Mesothelial cell of epicardium (in vitro differentiated cells): ENCODE measurements at regions not wholly inside any gene's neighbourhood (a gene's known extent, or its start where the extent isn't known, plus 50 kb on each side); places are given as distances from the start of the nearest gene placed in this dataset.

ENCODE experiments used
- DNase-seq, 2 experiments: peaks; one replicate each; pipeline ENCODE4 v3.0.0; 2021; ENCODE audit warnings: low spot score in 2 of 2; ENCODE audit not compliant: unreplicated experiment in 2 of 2
- H3K27ac Mint-ChIP-seq: 2 replicates; pipeline ENCODE4 v1.8.0; 2021; ENCODE audit warnings: mixed read lengths
- H3K27me3 Mint-ChIP-seq: 2 replicates; pipeline ENCODE4 v1.8.0; 2021; ENCODE audit warnings: low read depth, mixed read lengths
- H3K36me3 Mint-ChIP-seq: 2 replicates; pipeline ENCODE4 v1.8.0; 2021; ENCODE audit warnings: mixed read lengths
- H3K4me1 Mint-ChIP-seq: 2 replicates; pipeline ENCODE4 v1.8.0; 2021; ENCODE audit warnings: mixed read lengths
- H3K4me3 Mint-ChIP-seq: 2 replicates; pipeline ENCODE4 v1.8.0; 2021; ENCODE audit warnings: mild to moderate bottlenecking, moderate library complexity, mixed read lengths
- H3K9me3 Mint-ChIP-seq: 2 replicates; pipeline ENCODE4 v1.8.0; 2021; ENCODE audit warnings: mixed read lengths
- TF ChIP-seq, protein P1 (sequence below): fragments of 200-600 bp; sonication (generic); IDR thresholded peaks from one replicate; pipeline ENCODE4 v1.5.0; 2021; ENCODE audit warnings: antibody characterized with exemption; ENCODE audit not compliant: unreplicated experiment

DNA sequence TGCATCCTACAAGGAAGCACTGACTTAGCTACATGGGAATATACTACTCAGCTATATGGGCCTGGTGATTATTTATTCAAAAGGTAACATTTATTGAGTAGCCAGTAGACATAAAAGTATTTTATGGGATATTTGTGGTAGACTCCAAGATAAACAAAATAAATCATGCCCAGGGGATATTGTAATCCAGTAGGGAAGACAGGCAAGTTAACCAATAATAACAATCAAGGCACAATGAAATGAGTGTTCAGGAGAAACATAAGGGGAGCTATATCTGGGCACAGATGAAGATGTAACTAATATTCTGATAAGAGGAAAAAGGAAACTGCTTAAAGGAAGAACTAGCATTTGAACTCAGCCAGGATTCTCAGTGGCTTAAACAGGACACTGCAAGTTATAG is 161.4 kb upstream of the MTNR1B start:
- TF ChIP-seq, protein P1, sequence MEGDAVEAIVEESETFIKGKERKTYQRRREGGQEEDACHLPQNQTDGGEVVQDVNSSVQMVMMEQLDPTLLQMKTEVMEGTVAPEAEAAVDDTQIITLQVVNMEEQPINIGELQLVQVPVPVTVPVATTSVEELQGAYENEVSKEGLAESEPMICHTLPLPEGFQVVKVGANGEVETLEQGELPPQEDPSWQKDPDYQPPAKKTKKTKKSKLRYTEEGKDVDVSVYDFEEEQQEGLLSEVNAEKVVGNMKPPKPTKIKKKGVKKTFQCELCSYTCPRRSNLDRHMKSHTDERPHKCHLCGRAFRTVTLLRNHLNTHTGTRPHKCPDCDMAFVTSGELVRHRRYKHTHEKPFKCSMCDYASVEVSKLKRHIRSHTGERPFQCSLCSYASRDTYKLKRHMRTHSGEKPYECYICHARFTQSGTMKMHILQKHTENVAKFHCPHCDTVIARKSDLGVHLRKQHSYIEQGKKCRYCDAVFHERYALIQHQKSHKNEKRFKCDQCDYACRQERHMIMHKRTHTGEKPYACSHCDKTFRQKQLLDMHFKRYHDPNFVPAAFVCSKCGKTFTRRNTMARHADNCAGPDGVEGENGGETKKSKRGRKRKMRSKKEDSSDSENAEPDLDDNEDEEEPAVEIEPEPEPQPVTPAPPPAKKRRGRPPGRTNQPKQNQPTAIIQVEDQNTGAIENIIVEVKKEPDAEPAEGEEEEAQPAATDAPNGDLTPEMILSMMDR: no peak
- Mint-ChIP-seq H3K27me3 (peaks cover 4% of the 10 kb centered on the region), H3K4me3 (no peak overlapping the region), H3K9me3 (no peaks in the 10 kb centered on the region), H3K27ac (no peak overlapping the region), H3K36me3 (no peaks in the 10 kb centered on the region), H3K4me1 (peaks cover 2% of the 10 kb centered on the region)
- DNase-seq: no peak

GRCh38 chr11:92810423-92811064 is 158.9 kb upstream of the MTNR1B start:
- DNase-seq: no peak
- TF ChIP-seq, protein P1: no peak
- no peaks in the 10 kb centered on the region for H3K27me3 Mint-ChIP-seq
- H3K9me3 Mint-ChIP-seq: peaks cover 8% of the 10 kb centered on the region
- no peak overlapping the region for H3K4me3 Mint-ChIP-seq
- H3K27ac Mint-ChIP-seq: no peak overlapping the region
- H3K4me1 Mint-ChIP-seq: peaks cover 2% of the 10 kb centered on the region
- peaks cover 8% of the 10 kb centered on the region for H3K36me3 Mint-ChIP-seq

GRCh38 chr11:92811341-92811740 is 158.1 kb upstream of the MTNR1B start:
- Mint-ChIP-seq H3K27ac (no peak overlapping the region), H3K4me1 (peaks cover 2% of the 10 kb centered on the region), H3K27me3 (no peaks in the 10 kb centered on the region), H3K9me3 (peaks cover 11% of the 10 kb centered on the region), H3K36me3 (peaks cover 8% of the 10 kb centered on the region), H3K4me3 (no peak overlapping the region)
- DNase-seq: no peak
- TF ChIP-seq, protein P1: no peak

- H3K27ac Mint-ChIP-seq: no peak overlapping the region
- peaks cover 2% of the 10 kb centered on the region for H3K4me1 Mint-ChIP-seq
- H3K9me3 Mint-ChIP-seq: peaks cover 11% of the 10 kb centered on the region
- no peaks in the 10 kb centered on the region for H3K27me3 Mint-ChIP-seq
- TF ChIP-seq, protein P1: no peak
- no peak for DNase-seq
- peaks cover 8% of the 10 kb centered on the region for H3K36me3 Mint-ChIP-seq
- no peak overlapping the region for H3K4me3 Mint-ChIP-seq
These were observed 156.6 kb upstream of the MTNR1B start for GRCh38 chr11:92812841-92813240.

DNA sequence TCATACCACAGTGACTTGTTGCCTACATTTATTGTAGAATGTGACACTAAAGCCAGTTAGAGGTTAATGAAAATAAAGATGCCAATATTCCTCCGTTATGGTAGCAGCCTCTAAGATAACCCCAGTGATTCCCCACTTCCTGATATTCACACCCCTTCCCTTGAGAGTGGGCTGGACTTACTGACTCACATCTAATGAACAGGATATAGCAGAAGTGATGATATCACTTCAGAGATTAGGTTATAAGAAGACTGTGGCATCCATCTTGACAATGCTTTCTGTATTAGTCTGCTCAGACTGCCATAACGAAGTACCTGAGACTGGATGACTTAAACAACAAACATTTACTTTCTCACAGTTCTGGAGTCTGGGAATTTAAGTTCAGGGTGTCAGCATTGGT is 149.6 kb upstream of the MTNR1B start:
- Mint-ChIP-seq H3K36me3 (peaks cover 2% of the 10 kb centered on the region), H3K27me3 (no peaks in the 10 kb centered on the region), H3K4me1 (no peaks in the 10 kb centered on the region), H3K9me3 (peaks cover 6% of the 10 kb centered on the region), H3K27ac (no peak overlapping the region), H3K4me3 (no peak overlapping the region)
- no peak for DNase-seq
- TF ChIP-seq, protein P1: no peak

GRCh38 chr11:92820860-92821259 is 148.6 kb upstream of the MTNR1B start:
- H3K27ac Mint-ChIP-seq: no peak overlapping the region
- H3K4me1 Mint-ChIP-seq: peaks cover 8% of the 10 kb centered on the region

More at GRCh38 chr11:92820860-92821259, 148.6 kb upstream of the MTNR1B start:
- no peak overlapping the region for H3K4me3 Mint-ChIP-seq
- H3K36me3 Mint-ChIP-seq: no peaks in the 10 kb centered on the region
- no peak for DNase-seq
- H3K9me3 Mint-ChIP-seq: no peaks in the 10 kb centered on the region
- TF ChIP-seq, protein P1: no peak
- no peaks in the 10 kb centered on the region for H3K27me3 Mint-ChIP-seq
